PFSK-1 (cell line): ENCODE measurements at regions not wholly inside any gene's neighbourhood (a gene's known extent, or its start where the extent isn't known, plus 50 kb on each side); places are given as distances from the start of the nearest gene placed in this dataset.

Source experiments
- FOXP2 ChIP-seq: optimal IDR thresholded peaks from 2 replicates; pipeline ENCODE3; 2011; ENCODE audit warnings: borderline replicate concordance, control low read depth, inconsistent platforms; ENCODE audit not compliant: insufficient read depth; ENCODE audit errors: extremely low read length, extremely low read depth
- POLR2AphosphoS5 ChIP-seq: IDR thresholded peaks from 2 replicates; pipeline ENCODE4 v1.6.1; 2012; ENCODE audit warnings: low read depth, mild to moderate bottlenecking, control low read depth, low read length, moderate library complexity
- REST ChIP-seq, 2 experiments: IDR thresholded peaks; 2 replicates each; pipeline versions ENCODE4 v1.6.1 to v1.8.0; 2011 to 2012; ENCODE audit warnings: low read depth in 2 of 2, low read length in 2 of 2, control low read depth in 1 of 2, inconsistent platforms in 1 of 2, mild to moderate bottlenecking in 1 of 2, moderate library complexity in 1 of 2; ENCODE audit not compliant: insufficient read depth in 1 of 2
- SIN3A ChIP-seq: IDR thresholded peaks from 2 replicates; pipeline ENCODE4 v1.6.1; 2012; ENCODE audit warnings: mild to moderate bottlenecking, low read length, moderate library complexity, borderline replicate concordance; ENCODE audit not compliant: insufficient read depth
- TAF1 ChIP-seq: IDR thresholded peaks from 2 replicates; pipeline ENCODE4 v1.6.1; 2012; ENCODE audit warnings: low read length, control low read depth, borderline replicate concordance; ENCODE audit not compliant: insufficient read depth

- TF ChIP-seq SIN3A (no peak), FOXP2 (no peak), TAF1 (no peak), POLR2AphosphoS5 (no peak), REST (IDR thresholded peaks at IDR 0.05; ENCODE audit: insufficient read depth in 1 of 2, low read depth in 2 of 2, low read length in 2 of 2) (no peak)
Measured at GRCh38 chr4:14515556-14515955, 486.7 kb upstream of the CPEB2 start.

GRCh38 chr4:14518136-14518535 is 484.1 kb upstream of the CPEB2 start:
- no peak for TF ChIP-seq REST (IDR thresholded peaks at IDR 0.05; ENCODE audit: insufficient read depth in 1 of 2, low read depth in 2 of 2, low read length in 2 of 2)
- no peak for TF ChIP-seq SIN3A
- no peak for TF ChIP-seq FOXP2
- no peak for TF ChIP-seq POLR2AphosphoS5
- TF ChIP-seq TAF1, result no peak

- no peak for TF ChIP-seq FOXP2
- no peak for TF ChIP-seq SIN3A
- no peak for TF ChIP-seq TAF1
- TF ChIP-seq POLR2AphosphoS5, result no peak
- TF ChIP-seq REST (IDR thresholded peaks at IDR 0.05; ENCODE audit: insufficient read depth in 1 of 2, low read depth in 2 of 2, low read length in 2 of 2), result no peak
Measured at GRCh38 chr4:14520171-14520570, 482.1 kb upstream of the CPEB2 start.

GRCh38 chr4:14524276-14524675 is 478.0 kb upstream of the CPEB2 start:
- no peak for TF ChIP-seq SIN3A
- no peak for TF ChIP-seq POLR2AphosphoS5

- TF ChIP-seq TAF1, result no peak
- TF ChIP-seq FOXP2, result no peak
- TF ChIP-seq SIN3A, result no peak
- no peak for TF ChIP-seq REST (IDR thresholded peaks at IDR 0.05; ENCODE audit: insufficient read depth in 1 of 2, low read depth in 2 of 2, low read length in 2 of 2)
- no peak for TF ChIP-seq POLR2AphosphoS5
Measured at GRCh38 chr4:14528918-14529317, 473.4 kb upstream of the CPEB2 start.

GRCh38 chr4:14529653-14530052 is 472.6 kb upstream of the CPEB2 start:
- TF ChIP-seq TAF1 (no peak), REST (IDR thresholded peaks at IDR 0.05; ENCODE audit: insufficient read depth in 1 of 2, low read depth in 2 of 2, low read length in 2 of 2) (no peak), FOXP2 (no peak), SIN3A (no peak), POLR2AphosphoS5 (no peak)
